Glutamatergic neuron (in vitro differentiated cells): ENCODE measurements at regions not wholly inside any gene's neighbourhood (a gene's known extent, or its start where the extent isn't known, plus 50 kb on each side); places are given as distances from the start of the nearest gene placed in this dataset.

Experiments
- DNase-seq: peaks from one replicate; pipeline ENCODE4 v3.0.0; 2022
- H3K27ac Mint-ChIP-seq: one replicate; pipeline ENCODE4 v1.8.0; 2020; ENCODE audit warnings: mild to moderate bottlenecking, mixed read lengths, inconsistent platforms; ENCODE audit not compliant: unreplicated experiment
- H3K27me3 Mint-ChIP-seq: one replicate; pipeline ENCODE4 v1.8.0; 2020; ENCODE audit warnings: mild to moderate bottlenecking, moderate library complexity, mixed read lengths, inconsistent platforms; ENCODE audit not compliant: unreplicated experiment
- H3K36me3 Mint-ChIP-seq: one replicate; pipeline ENCODE4 v1.8.0; 2020; ENCODE audit warnings: mild to moderate bottlenecking, mixed read lengths, inconsistent platforms; ENCODE audit not compliant: unreplicated experiment
- H3K4me1 Mint-ChIP-seq: one replicate; pipeline ENCODE4 v1.8.0; 2020; ENCODE audit warnings: mild to moderate bottlenecking, low read depth, mixed read lengths, inconsistent platforms; ENCODE audit not compliant: unreplicated experiment
- H3K4me3 Mint-ChIP-seq: one replicate; pipeline ENCODE4 v1.8.0; 2020; ENCODE audit warnings: mild to moderate bottlenecking, mixed read lengths, inconsistent platforms; ENCODE audit not compliant: unreplicated experiment
- H3K9me3 Mint-ChIP-seq: one replicate; pipeline ENCODE4 v1.8.0; 2020; ENCODE audit warnings: mild to moderate bottlenecking, moderate library complexity, mixed read lengths, inconsistent platforms; ENCODE audit not compliant: unreplicated experiment
- CTCF ChIP-seq: fragments of 200-600 bp; sonication (generic); IDR thresholded peaks from one replicate; pipeline ENCODE4 v1.5.0; 2021; ENCODE audit not compliant: partially characterized antibody, unreplicated experiment

GRCh38 chr18:22567794-22568193 is 150.1 kb upstream of the CTAGE1 start:
- Mint-ChIP-seq H3K9me3 (no peaks in the 10 kb centered on the region), H3K27me3 (no peaks in the 10 kb centered on the region), H3K4me1 (no peaks in the 10 kb centered on the region), H3K36me3 (no peaks in the 10 kb centered on the region), H3K27ac (no peak overlapping the region), H3K4me3 (no peak overlapping the region)
- no peak for DNase-seq
- no peak for TF ChIP-seq CTCF

- H3K4me1 Mint-ChIP-seq = no peaks in the 10 kb centered on the region
- H3K36me3 Mint-ChIP-seq = no peaks in the 10 kb centered on the region
- H3K27me3 Mint-ChIP-seq = no peaks in the 10 kb centered on the region
Measured at GRCh38 chr18:22570492-22570891, 152.8 kb upstream of the CTAGE1 start.

GRCh38 chr18:22572341-22572740 is 154.6 kb upstream of the CTAGE1 start:
- no peak for TF ChIP-seq CTCF
- Mint-ChIP-seq H3K27me3 (no peaks in the 10 kb centered on the region), H3K9me3 (no peaks in the 10 kb centered on the region), H3K36me3 (no peaks in the 10 kb centered on the region), H3K4me1 (no peaks in the 10 kb centered on the region), H3K27ac (no peak overlapping the region), H3K4me3 (no peak overlapping the region)
- DNase-seq = no peak

More at GRCh38 chr18:22570492-22570891, 152.8 kb upstream of the CTAGE1 start:
- H3K27ac Mint-ChIP-seq = no peak overlapping the region
- no peak overlapping the region for H3K4me3 Mint-ChIP-seq
- no peaks in the 10 kb centered on the region for H3K9me3 Mint-ChIP-seq
- no peak for TF ChIP-seq CTCF
- no peak for DNase-seq

- Mint-ChIP-seq H3K36me3 (no peaks in the 10 kb centered on the region), H3K9me3 (no peaks in the 10 kb centered on the region), H3K4me3 (no peak overlapping the region), H3K4me1 (no peaks in the 10 kb centered on the region), H3K27ac (no peak overlapping the region), H3K27me3 (peaks cover 2% of the 10 kb centered on the region)
- no peak for DNase-seq
- TF ChIP-seq CTCF = no peak
Measured at GRCh38 chr18:22579271-22579670, 161.6 kb upstream of the CTAGE1 start.

- Mint-ChIP-seq H3K36me3 (no peaks in the 10 kb centered on the region), H3K9me3 (peaks cover 4% of the 10 kb centered on the region), H3K27ac (no peak overlapping the region), H3K4me1 (no peaks in the 10 kb centered on the region), H3K4me3 (no peak overlapping the region), H3K27me3 (peaks cover 2% of the 10 kb centered on the region)
- no peak for TF ChIP-seq CTCF
- no peak for DNase-seq
Measured at GRCh38 chr18:22585333-22585732, 167.6 kb upstream of the CTAGE1 start.
